ENCODE measurements at regions not wholly inside any gene's neighbourhood (a gene's known extent, or its start where the extent isn't known, plus 50 kb on each side); places are given as distances from the start of the nearest gene placed in this dataset.

DNA sequence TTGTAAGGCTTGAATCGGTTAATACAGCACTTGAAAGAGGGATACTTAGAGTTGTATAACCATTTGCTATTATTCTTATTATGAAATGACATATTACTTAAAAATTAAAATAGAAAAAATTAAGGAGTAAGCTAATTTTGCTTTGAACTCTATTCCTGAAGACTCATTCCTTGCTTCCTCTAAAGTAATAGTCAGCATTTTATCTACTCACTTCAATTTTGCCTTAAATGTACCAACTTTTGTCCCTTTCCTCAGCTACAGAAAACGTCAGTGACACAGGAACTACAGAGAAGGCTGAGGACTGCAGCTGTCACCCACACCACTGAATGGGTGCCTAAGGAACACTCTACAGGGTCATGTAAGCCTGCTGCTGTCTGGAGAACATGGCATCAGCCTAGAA, 80.7 kb upstream of the OSR1 start:
- DNase-seq: no peak
- Histone ChIP-seq H3K36me3 (no peaks in the 10 kb centered on the region), H3K9me3 (no peaks in the 10 kb centered on the region), H3K27me3 (no peaks in the 10 kb centered on the region), H3K27ac (no peak overlapping the region), H3K4me1 (ENCODE audit: insufficient read depth) (no peaks in the 10 kb centered on the region), H3K4me3 (no peak overlapping the region)
- TF ChIP-seq, protein P1, sequence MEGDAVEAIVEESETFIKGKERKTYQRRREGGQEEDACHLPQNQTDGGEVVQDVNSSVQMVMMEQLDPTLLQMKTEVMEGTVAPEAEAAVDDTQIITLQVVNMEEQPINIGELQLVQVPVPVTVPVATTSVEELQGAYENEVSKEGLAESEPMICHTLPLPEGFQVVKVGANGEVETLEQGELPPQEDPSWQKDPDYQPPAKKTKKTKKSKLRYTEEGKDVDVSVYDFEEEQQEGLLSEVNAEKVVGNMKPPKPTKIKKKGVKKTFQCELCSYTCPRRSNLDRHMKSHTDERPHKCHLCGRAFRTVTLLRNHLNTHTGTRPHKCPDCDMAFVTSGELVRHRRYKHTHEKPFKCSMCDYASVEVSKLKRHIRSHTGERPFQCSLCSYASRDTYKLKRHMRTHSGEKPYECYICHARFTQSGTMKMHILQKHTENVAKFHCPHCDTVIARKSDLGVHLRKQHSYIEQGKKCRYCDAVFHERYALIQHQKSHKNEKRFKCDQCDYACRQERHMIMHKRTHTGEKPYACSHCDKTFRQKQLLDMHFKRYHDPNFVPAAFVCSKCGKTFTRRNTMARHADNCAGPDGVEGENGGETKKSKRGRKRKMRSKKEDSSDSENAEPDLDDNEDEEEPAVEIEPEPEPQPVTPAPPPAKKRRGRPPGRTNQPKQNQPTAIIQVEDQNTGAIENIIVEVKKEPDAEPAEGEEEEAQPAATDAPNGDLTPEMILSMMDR (IDR thresholded peaks at IDR 0.05): no peak
- TF ChIP-seq POLR2A (IDR thresholded peaks at IDR 0.05): no peak
- TF ChIP-seq EP300 (IDR thresholded peaks at IDR 0.05): no peak
- intact Hi-C loops (cut with DNase I): no loop called here
- 70 to 87% (median 87%) methylated on average over 2 of the region's 2 CpGs for WGBS, 3 donors

DNA sequence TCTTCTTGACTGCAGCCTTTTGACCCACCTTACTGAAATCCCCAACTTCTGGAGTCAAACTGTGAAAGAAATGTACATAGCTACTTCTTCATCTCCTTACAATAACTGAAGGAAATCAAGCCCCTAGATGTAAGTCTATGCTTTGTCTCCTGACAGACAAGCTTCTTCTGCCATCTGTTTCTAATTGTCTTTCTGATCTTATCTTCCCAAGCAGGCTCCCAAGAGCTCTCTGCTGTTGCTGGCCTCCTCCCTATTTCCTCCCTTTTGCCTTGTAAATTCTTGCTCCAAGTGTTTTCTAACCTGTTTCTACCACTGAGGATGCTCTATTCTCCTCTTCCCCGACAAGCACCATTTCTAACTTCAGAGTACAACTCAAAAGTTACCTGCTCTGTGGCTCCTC, 77.4 kb upstream of the OSR1 start:
- no peaks in the 10 kb centered on the region for H3K4me1 ChIP-seq (ENCODE audit: insufficient read depth)
- no peak overlapping the region for H3K27ac ChIP-seq
- no peaks in the 10 kb centered on the region for H3K27me3 ChIP-seq
- H3K4me3 ChIP-seq: no peak overlapping the region
- no peaks in the 10 kb centered on the region for H3K9me3 ChIP-seq
- DNase-seq: no peak
- no peaks in the 10 kb centered on the region for H3K36me3 ChIP-seq
- 0 to 3% (median 0%) methylated on average over 1 of the region's 1 CpG for WGBS, 3 donors
- intact Hi-C loops (cut with DNase I): no loop called here
- TF ChIP-seq, protein P1 (IDR thresholded peaks at IDR 0.05): no peak
- TF ChIP-seq POLR2A (IDR thresholded peaks at IDR 0.05) (no peak), EP300 (IDR thresholded peaks at IDR 0.05) (no peak)

DNA sequence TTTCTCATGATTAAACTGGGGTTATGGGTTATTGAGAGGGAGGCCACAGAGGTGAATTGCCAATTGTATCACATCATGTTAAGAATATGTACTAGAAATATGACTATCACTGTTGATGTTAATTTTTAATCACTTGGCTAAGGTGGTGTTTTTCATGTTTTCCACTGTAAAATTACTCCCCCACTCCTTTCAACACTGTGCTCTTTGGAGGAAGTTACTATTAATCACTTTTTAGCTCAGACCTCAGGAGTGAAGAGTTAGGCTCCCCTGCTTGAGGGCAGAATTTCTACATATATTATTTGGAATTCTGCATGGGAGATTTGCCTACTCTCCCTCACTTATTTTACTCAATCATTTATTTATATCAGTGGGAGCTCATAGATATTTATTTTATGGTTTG, 76.0 kb upstream of the OSR1 start:
- intact Hi-C loops (cut with DNase I): no loop called here
- H3K4me3 ChIP-seq: no peak overlapping the region
- H3K27me3 ChIP-seq: no peaks in the 10 kb centered on the region
- H3K36me3 ChIP-seq: no peaks in the 10 kb centered on the region
- TF ChIP-seq, protein P1 (IDR thresholded peaks at IDR 0.05): no peak
- TF ChIP-seq EP300 (IDR thresholded peaks at IDR 0.05) (no peak), POLR2A (IDR thresholded peaks at IDR 0.05) (no peak)
- H3K9me3 ChIP-seq: no peaks in the 10 kb centered on the region
- no peak overlapping the region for H3K27ac ChIP-seq
- DNase-seq: no peak
- H3K4me1 ChIP-seq (ENCODE audit: insufficient read depth): no peaks in the 10 kb centered on the region

DNA sequence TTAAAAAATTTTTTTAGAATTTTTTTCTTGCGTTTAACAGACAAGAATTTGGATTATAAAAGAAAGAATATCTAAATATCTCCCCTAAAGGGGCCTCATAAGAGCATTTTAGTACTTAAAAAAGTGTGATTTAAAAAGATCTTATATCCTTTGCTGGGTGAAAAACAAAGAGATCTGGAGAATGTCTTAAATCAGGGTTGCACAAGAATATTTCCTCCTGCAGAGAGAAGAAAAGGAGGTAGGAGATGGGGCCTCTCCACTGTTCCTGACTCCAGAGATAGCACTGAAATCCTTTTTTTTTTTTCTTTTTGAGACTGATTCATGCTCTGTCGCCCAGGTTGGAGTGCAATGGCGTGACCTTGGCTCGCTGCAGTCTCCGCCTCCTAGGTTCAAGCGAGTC, 68.5 kb upstream of the OSR1 start:
- WGBS, 3 donors: 85 to 88% (median 87%) methylated on average over 6 of the region's 6 CpGs
- Histone ChIP-seq H3K27me3 (no peaks in the 10 kb centered on the region), H3K4me1 (ENCODE audit: insufficient read depth) (no peaks in the 10 kb centered on the region), H3K9me3 (no peaks in the 10 kb centered on the region), H3K36me3 (no peaks in the 10 kb centered on the region), H3K27ac (no peak overlapping the region), H3K4me3 (no peak overlapping the region)
- no peak for TF ChIP-seq POLR2A (IDR thresholded peaks at IDR 0.05)
- TF ChIP-seq, protein P1 (IDR thresholded peaks at IDR 0.05): no peak
- TF ChIP-seq EP300 (IDR thresholded peaks at IDR 0.05): no peak
- DNase-seq: no peak
- intact Hi-C loops (cut with DNase I): no loop called here

DNA sequence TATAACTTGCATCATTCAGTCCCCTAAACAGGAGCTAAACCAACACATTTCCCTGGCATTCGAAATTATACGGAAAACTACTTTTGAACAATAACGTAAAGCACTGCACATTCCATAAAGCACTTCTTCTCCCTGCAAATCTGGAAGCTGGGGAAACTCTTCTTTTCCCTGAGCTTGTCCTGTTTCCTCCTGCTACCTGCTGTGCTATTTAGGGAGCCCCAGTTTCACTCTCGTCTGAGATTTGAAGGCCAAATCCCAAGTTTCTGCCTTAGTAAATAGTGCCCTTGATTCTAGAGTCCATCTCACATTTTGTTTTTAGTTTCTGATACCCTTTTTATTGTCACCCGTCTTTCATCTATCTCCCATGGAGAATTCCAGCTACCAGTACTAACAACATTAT, 67.7 kb upstream of the OSR1 start:
- Histone ChIP-seq H3K27ac (no peak overlapping the region), H3K36me3 (no peaks in the 10 kb centered on the region), H3K9me3 (no peaks in the 10 kb centered on the region), H3K4me3 (no peak overlapping the region), H3K27me3 (no peaks in the 10 kb centered on the region), H3K4me1 (ENCODE audit: insufficient read depth) (no peaks in the 10 kb centered on the region)
- intact Hi-C loops (cut with DNase I): no loop called here
- 85 to 90% (median 87%) methylated on average over 5 of the region's 5 CpGs for WGBS, 3 donors
- DNase-seq: no peak
- no peak for TF ChIP-seq POLR2A (IDR thresholded peaks at IDR 0.05)
- no peak for TF ChIP-seq EP300 (IDR thresholded peaks at IDR 0.05)
- TF ChIP-seq, protein P1 (IDR thresholded peaks at IDR 0.05): no peak
